Stimulated activated naive CD4-positive, alpha-beta T cell treated with Interleukin-2 at 50 U/mL for 16 hours (primary cell): ENCODE measurements at regions not wholly inside any gene's neighbourhood (a gene's known extent, or its start where the extent isn't known, plus 50 kb on each side); places are given as distances from the start of the nearest gene placed in this dataset.
"Not testable (repeated sequence)": the region's sequence is repeated elsewhere in the genome, so short reads cannot be mapped to it uniquely, and the experiment has no call there.

Source experiments
- DNase-seq: peaks from one replicate; lab custom pipeline; 2025; lab: John Stamatoyannopoulos, UW

DNA sequence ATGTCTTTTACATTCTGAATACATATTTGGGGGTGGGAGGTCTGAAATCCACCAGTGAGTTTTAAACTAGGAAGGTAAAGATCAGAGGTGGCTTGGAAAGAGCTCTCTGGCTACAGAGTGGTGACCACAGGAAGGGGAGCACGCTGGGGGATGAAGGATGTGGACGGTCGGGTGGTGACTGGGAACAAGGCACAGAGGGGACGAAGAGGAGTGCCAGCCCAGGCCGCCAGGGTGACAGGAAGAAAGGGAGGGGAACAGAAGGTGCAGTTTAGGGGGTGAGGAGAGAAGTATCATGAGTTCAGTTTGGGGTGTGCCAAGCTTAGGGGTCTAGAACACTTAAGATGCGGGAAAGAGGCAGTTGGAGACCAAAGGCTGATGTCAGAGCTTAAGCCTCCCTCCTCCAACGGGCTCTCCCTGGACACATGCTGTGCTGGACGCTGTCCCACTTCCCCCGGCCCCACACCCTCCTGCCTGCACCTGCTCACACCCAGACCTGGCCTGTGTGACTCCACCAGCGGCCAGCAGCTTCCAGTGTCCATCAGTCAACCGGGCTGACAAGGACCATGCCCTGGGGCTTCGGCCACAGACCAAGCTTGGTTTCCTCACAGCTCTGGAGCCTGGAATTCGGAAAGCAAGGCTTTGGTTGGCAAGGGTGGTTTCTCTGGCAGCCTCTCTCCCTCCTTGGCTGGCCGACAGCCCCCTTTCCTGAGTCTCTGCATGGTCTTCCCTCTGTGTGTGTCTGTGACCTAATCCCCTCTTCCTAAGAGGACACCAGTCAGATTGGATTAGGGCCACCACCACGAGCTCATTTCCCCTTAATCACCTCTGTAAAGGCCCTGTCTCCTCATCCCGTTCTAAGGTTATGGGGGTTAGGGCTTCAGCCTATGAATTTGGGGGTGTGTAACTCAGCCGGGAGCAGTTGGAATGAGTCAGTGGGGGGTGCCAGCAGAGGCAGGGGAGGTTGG lies 120.4 kb upstream of the IQSEC1 start:
- no peak for DNase-seq

DNA sequence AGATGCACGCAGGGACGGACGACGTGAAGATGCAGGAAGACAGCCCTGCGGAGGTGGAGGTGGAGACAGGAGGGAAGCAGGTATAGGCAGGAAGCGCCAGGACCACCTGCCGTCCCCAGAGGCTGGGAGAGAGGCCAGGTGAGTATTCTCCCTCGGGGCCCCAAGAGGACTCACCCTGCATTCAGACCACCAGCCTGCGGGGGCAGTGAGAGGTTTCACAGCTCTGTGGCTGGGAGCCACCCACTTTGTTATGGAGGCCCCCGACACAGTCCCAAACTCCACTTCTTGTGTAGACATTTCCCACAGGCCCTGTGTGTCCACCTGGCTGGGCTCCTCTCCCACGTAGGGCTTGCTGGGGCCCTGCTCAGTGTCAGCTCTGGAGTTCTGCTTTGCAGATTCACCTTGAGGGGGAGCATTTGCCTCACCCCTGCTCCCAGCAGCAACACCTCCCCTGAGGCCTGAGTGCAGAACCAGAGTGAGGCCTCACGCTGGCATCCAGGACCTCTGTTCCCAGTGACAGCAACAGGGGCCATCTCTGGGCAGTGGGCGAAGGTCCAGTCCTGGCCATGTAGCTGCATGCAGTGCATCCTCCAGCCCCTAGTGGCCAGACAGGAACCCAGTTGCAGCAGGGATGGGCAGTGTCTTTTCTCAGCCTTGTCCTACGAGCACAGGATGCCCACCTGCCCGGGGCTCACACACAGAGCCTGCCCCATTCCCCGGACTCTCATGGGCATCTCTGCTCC lies 119.4 kb upstream of the IQSEC1 start:
- no peak for DNase-seq

DNA sequence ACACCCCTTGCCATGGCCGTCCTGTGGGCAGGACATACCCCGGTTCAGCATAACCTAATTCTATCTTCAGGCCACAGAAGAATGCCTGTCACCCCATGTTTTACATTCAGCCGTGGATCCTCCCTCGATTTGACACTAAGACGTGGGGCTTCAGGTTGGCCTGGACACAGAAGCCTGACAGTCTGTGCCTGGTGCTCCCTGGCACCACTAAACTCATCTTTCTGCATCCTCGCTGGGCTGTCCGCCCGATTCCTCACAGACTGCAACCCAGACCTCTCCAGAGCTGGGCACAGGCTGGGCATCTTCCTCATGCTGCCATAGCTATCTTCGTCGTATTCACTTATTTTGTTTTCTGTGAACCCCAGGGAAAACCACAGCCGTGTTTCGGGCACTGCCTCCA lies 117.8 kb upstream of the IQSEC1 start:
- DNase-seq, result no peak

DNA sequence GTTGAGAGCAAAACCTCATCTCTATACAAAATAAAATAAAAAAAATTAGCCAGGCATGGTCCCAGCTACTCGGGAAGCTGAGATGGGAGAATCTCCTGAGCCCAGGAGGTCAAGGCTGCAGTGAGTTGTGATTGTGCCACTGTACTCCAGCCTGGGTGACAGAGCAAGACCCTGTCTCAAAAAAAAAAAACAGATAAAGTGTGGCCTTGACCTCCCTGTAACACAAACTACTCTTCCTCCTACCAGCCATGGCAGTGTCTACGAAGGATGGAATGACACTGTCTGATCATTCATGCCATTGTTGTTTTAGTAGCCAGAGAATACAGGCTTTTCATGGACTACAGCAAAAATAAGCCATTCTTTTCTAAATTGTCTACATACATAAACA lies 117.1 kb upstream of the IQSEC1 start:
- no peak for DNase-seq

DNA sequence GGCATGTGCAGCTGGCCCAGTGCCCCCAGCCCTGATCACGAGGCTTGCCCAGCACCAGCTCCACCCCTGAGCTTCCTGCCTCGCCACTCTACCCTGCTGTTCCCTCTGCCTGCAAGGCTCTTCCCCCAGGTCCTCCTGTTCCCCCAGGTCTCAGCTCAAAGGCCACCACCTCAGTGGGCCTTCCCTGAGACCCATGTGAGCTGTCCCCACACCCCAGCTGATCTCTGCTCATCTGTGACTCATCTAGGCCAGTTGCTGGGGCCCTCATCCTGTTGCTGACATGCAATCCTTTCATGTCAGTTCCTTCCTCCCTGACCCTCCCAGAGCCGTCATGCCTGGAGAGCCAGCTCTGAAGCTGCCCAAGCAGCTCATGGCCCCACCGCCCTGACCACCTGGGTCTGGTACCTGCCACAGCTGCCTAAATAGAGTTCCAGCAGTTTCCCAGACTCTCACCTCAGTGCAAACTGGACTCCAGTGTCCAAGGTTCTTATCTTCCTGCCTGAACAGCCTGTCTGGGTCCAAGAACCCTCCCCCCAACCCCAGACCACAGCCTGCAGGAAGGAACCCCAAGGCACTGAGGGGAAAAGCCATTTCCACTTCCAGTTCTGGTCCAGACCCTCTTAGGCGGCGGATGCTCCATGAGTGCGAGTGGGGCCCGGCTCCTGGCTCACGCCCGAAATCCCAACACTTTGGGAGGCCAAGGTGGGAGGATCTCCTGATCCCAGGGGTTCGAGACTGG lies 116.6 kb upstream of the IQSEC1 start:
- DNase-seq, result peak; percentile 21

DNA sequence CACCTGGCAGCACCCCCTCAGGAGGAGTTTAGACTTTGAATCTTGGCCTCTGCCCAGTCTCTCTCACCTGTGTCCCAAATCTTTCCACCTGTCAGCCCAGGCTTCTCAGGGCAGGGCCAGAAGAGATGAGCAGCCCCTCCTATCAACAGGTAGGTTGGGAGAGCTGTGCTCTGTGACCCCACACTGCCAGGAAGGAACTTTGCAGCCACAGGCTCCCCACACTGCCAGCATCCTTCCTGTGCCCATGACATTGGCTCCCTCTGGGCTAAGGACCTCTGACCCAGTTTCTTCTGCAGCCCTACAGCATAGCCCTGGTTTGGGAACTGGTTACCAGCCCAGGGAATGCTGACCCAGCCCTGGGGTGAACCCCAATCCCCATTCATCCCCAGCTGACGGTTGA lies 115.7 kb upstream of the IQSEC1 start:
- no peak for DNase-seq

DNA sequence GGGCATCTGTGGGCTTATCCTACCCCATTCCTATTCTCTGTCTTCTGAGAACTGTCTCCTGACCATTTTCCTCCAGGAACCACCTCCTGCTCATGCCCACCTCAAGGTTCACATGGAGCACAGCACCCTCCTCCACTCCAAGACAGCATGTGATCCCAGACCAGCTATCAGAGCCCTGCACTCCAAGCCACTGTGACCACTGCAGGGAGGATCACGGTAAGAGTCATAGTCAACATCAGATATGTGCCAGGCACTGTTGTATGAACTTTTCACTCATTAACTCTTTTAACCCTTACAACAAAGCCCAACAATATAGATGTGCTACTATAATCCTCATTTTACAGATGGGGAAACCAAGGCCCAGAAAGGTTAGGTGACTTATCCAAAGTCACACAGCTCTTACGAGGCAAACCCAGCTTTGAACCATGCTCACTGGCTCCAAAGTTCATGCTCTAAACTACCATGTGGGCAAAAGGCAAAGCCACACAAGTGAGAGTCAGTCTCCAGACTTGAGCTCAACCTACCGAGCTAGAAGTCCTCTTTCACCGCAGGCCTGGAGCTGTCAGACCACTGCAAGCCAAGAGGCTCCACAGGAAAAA lies 115.1 kb upstream of the IQSEC1 start:
- DNase-seq, result no peak

DNA sequence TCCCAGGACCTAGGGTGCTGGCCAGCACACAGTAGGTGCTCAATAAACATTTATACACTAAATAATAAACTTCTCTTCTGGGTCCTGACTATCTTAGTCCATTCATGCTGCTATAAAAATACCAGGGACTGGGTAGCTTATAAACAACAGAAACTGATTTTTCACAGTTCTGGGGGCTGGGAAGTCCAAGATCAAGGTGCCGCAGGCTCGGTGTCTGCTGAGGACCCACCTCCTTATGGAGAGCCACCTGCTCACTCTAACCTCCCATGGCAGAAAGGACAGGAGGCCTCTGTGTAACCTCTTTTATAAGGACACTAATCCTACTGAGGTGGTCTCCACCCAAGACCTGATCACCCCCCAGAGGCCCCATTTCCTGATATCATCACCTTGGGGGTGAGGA lies 114.4 kb upstream of the IQSEC1 start:
- DNase-seq, result no peak

DNA sequence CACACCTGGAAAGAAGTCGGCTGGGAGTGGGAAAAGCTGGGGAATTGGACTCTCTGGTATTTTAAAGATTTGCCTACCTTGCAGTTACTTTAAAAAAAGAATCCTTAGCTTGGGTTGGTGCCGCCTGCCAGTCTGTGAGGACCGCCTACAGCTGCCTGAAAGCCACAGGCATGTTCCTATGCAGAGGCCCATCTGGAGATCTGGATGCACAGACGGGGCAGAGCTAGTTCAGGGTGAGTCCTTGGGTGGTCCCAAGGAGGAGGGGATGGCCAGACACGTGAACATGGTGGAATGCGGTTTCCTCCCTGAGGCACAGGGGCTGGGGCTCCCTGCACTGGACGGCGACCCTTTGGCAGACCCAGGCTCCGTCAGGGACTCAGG lies 113.2 kb upstream of the IQSEC1 start:
- DNase-seq, result no peak

DNA sequence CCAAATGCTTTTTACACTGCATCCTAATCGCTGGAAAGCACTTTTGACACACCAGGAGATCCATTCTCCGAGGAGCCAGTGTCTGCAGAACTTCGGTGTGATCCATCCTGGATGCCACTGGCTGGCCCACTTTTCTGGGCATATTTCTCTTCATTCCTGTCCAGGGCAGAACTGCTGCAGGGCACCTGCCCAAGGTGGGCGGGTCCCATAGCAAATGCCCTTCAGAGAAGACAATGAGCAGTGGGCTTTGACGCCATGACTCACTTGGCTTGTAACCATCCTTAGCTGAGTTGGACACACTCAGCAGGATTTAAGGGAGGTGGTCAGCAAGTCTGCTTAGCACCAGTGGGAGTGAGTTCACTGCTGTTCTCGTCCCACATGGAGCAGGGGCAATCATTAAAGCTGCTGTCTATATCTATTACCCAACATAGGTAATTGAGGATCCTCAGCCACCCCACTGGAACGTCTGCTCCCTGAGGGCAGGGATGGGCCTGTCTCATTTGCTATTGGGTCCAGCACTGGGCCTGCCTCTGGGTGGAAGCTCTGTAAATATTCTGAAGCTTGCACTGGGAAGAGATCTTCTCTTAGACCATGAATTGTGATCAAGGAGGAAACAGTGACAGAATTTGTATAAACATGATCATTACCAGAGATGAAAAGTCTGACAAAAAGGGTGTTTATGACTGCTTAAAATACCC lies 112.7 kb upstream of the IQSEC1 start:
- no peak for DNase-seq

DNA sequence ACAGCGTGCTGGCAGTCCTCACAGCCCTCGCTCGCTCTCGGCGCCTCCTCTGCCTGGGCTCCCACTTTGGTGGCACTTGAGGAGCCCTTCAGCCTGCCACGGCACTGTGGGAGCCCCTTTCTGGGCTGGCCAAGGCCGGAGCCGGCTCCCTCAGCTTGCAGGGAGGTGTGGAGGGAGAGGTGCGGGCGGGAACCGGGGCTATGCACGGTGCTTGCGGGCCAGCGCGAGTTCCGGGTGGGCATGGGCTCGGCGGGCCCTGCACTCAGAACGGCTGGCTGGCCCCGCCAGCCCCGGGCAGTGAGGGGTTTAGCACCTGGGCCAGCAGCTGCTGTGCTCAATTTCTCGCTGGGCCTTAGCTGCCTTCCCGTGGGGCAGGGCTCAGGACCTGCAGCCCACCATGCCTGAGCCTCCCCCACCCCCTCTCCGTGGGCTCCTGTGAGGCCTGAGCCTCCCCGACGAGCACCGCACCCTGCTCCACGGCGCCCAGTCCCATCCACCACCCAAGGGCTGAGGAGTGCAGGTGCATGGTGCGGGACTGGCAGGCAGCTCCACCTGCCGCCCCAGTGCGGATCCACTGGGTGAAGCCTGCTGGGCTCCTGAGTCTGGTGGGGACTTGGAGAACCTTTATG lies 106.5 kb upstream of the IQSEC1 start:
- not testable (repeated sequence) for DNase-seq

DNA sequence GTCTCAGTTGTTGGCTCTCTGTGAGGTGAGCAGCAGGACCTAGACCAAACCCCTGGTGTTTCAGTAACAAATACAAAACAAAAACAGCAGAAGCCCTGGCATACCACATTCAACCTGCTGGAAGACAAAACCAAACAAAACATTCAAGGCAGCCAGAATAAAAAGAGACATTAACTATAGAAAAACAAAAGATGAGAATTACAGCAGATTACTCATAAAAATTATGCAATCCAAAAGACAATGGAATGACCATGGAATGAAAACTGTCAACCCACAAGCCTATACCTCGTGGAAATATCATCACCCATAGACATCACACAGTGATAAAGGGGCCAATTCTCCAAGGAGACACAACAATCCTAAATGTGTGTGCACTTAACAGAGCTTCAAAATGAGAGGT lies 106.0 kb upstream of the IQSEC1 start:
- no peak for DNase-seq

DNA sequence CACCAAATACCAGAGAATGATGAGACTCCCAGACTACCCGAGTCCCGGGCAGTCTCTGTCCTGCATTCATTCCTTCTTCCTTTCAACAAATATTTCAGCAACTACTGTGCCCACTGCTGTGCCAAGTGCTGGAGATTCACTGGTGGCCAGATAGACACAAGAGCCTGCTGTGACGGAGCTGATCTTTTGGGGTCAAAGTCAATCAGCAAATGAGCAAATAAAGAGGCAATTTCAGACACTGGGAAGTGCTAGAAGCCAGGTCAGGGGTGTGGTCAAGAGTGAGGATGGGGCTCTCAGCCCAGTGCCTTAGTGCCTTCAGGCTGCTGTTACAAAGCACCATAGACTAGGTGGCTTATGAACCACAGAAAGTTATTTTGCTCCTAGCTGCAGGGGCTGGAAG lies 104.9 kb upstream of the IQSEC1 start:
- DNase-seq, result no peak

DNA sequence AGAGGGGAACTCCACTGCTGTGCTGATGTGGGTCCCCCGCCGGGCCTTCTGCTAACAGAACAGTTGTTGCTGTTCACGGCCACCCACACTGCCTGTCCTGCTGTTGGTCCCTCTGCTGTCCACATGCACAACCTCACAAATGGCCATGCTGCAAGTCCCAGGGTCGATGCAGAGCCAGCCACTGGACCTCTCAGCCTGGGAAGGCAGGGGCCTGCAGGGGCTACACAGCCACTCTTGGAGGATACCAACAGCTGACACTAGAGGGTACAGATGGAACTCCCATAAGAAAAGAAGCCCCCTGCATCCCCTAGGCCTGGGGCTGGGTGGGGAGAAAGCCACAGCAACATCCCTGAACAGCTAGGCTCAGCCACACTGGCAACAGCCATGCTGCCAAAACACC lies 104.4 kb upstream of the IQSEC1 start:
- DNase-seq, result no peak

DNA sequence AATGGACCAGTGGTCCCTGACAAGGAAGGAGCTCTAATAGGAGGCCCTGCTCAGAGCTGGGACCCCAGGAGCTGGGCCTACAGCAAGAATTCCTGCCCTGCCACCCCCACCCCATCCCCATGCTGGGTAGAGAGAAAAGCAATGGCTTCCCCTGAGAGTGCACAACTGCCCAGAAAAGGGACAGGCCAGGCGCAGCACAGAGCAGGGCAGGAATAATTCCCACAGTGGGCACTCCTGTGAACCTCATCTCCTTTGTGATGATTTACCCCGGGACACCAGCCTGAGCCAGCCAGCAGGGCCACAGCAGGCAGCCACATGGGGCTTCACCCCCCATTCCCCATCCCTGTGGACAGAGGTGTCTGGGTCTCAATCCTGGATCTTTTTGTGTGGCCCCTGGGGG lies 104.0 kb upstream of the IQSEC1 start:
- DNase-seq, result no peak

DNA sequence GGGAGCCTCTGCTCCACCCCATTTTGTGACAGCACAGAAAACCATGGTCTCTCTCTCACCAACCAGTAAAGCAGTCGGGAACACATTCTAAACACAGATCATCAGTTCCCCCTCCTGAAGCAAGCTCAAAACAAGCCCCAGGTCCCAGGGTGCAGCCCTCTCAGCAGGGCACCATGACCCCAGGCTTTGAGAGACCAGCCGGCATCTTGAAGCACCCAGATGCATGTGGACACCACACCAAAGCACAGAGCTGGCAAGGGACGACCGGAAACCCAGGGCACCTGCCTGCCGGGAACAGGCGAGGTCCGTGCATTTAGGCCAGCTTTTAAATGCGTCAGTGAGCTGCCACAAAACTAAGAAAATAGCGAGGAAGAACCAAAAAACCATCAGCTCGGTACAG lies 103.2 kb upstream of the IQSEC1 start:
- DNase-seq, result no peak

DNA sequence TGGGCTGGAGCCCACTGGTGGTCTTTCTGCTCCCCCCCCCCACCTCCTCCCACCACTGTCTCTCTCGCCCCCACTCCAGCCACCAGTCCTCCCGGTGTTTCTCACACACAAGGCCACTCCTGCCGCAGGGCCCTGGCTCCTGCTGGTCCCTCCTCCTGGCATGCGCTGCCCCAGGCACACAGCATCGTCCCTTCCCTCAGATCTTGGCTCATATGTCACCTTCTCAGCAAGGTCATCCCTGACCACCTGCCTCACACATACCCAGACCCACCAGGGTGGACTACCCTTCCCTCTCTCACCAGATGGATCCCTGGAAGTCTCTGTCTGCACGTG lies 101.5 kb upstream of the IQSEC1 start:
- no peak for DNase-seq

DNA sequence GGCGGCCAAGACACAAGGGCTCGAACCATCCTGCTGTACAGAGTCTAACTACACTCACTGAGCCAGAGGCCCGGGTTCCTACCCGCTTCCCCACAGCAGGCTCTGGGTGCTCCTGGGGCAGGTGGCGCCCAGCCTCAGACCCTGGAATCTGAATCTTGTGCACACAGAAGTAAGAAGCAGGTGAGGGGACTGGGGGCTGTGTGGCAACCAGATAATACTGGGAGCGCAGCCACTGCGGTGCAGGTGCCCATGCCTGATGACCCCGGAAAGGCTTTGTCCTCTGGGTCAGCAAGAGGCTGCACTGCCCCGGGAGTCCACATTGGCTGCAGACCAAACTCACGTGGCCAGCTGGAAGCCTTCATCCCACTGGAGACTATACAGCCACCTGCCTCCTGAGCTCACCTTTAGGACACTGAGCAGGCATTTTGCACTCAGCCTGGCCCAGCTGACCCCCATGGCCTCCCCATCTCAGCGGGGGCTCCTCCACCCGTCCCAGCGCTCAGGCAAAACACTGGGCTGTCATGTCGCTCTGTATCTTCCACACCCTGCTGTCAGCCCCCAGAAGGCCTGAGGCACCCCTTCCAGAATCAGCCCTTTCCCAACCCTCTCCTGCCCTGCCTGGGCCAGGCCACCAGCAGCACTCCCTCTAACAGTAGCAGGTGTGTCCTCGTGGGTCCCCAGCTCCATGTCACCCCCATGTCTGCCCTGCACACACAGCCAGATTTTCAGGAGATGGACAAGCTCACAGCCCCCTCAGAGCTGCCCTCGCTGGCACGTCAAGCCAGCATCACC lies 101.0 kb upstream of the IQSEC1 start:
- no peak for DNase-seq

DNA sequence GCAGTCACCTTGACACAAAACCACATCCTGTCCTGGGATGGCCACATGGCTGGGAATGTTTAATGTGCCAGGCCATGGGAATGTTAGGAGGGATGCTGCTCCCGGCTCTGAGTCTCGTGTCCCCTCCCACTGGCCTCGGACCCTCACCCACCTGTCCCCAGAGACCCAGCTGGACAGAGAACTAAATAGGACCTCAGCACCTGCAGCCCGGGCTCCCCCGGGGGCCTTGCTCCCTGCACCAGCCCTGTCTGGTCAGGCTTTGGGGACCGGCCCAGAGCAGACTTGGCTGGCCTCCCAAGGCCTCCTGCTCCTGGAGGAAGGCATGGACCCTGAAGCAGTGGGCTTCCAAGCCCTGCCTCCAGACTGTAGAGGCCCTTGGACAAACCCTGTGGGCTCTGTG lies 100.0 kb upstream of the IQSEC1 start:
- DNase-seq, result no peak

DNA sequence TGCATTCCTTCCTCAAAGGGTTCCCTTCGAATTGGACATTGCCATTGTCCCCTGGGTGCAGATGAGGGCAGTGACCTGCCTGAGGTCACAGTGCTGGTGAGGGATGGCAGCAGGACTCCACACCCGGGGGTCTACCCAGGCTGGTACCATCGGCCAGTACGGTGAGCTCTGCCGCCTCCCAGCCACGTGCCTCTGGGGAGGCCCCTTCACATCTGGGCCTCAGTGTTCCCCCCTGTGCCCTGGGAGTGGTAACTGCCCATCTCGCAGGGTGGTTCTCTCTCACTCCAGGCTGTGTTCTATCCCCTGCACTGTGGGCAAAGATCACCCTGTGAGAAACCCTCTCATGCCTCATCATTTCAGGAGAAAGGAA lies 99.4 kb upstream of the IQSEC1 start:
- no peak for DNase-seq
